OCI-LY3 (cell line): ENCODE measurements at regions not wholly inside any gene's neighbourhood (a gene's known extent, or its start where the extent isn't known, plus 50 kb on each side); places are given as distances from the start of the nearest gene placed in this dataset.

ENCODE experiments used
- EZH2phosphoT487 ChIP-seq: fragments of 200-600 bp; shearing (Covaris generic); IDR thresholded peaks from 2 replicates; pipeline ENCODE4 v1.6.1; 2018; ENCODE audit warnings: antibody characterized with exemption, mixed run types, low read depth
- TF ChIP-seq, protein P1 (sequence below): fragments of 200-600, 300-600 bp; sonication (generic); IDR thresholded peaks from 2 replicates; pipeline ENCODE4 v1.5.1; 2014; ENCODE audit warnings: antibody characterized with exemption, low read length, low read depth

DNA sequence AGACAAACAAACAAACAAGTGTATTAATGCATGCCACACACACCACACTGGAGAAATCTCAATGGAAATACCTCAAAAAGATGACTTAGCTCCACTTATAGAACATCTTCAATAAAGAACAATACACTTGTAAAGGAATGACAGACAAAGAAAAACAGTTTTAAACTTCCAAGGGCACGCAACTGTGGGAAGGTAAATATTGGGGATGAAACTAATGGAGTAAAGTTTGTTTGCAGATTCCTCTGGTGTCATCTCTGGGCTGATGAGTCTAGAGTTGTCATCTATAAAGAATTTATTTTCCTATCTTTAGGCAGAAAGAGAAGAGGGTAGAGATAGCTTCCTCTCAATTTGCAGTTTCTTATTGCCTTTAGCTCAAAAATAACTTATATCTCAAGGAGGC, 144.0 kb upstream of the ZC3H15 start:
- TF ChIP-seq, protein P1, sequence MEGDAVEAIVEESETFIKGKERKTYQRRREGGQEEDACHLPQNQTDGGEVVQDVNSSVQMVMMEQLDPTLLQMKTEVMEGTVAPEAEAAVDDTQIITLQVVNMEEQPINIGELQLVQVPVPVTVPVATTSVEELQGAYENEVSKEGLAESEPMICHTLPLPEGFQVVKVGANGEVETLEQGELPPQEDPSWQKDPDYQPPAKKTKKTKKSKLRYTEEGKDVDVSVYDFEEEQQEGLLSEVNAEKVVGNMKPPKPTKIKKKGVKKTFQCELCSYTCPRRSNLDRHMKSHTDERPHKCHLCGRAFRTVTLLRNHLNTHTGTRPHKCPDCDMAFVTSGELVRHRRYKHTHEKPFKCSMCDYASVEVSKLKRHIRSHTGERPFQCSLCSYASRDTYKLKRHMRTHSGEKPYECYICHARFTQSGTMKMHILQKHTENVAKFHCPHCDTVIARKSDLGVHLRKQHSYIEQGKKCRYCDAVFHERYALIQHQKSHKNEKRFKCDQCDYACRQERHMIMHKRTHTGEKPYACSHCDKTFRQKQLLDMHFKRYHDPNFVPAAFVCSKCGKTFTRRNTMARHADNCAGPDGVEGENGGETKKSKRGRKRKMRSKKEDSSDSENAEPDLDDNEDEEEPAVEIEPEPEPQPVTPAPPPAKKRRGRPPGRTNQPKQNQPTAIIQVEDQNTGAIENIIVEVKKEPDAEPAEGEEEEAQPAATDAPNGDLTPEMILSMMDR = no peak
- no peak for TF ChIP-seq EZH2phosphoT487
